NCI-H226 (cell line): ENCODE measurements at regions not wholly inside any gene's neighbourhood (a gene's known extent, or its start where the extent isn't known, plus 50 kb on each side); places are given as distances from the start of the nearest gene placed in this dataset.
"Not testable (repeated sequence)": the region's sequence is repeated elsewhere in the genome, so short reads cannot be mapped to it uniquely, and the experiment has no call there.

Experiments
- DNase-seq: peaks from one replicate; pipeline ENCODE4 v3.0.0-alpha.2; 2015

GRCh38 chr3:22714749-22715148, 488.4 kb upstream of the UBE2E2 start:
- DNase-seq, result peak; percentile 47

- DNase-seq, result no peak
These were observed 482.5 kb upstream of the UBE2E2 start for GRCh38 chr3:22720596-22720995.

GRCh38 chr3:22724420-22724819, 478.7 kb upstream of the UBE2E2 start:
- DNase-seq, result no peak

GRCh38 chr3:22728406-22728805, 474.7 kb upstream of the UBE2E2 start:
- no peak for DNase-seq

GRCh38 chr3:22729212-22729611, 473.9 kb upstream of the UBE2E2 start:
- DNase-seq, result no peak

- no peak for DNase-seq
These were observed 473.1 kb upstream of the UBE2E2 start for GRCh38 chr3:22729981-22730380.

GRCh38 chr3:22730701-22731100, 472.4 kb upstream of the UBE2E2 start:
- DNase-seq, result no peak

GRCh38 chr3:22731901-22732300, 471.2 kb upstream of the UBE2E2 start:
- no peak for DNase-seq

- peak; percentile 51 for DNase-seq
These were observed 470.5 kb upstream of the UBE2E2 start for GRCh38 chr3:22732641-22733040.

GRCh38 chr3:22734207-22734606, 468.9 kb upstream of the UBE2E2 start:
- no peak for DNase-seq

- no peak for DNase-seq
These were observed 468.4 kb upstream of the UBE2E2 start for GRCh38 chr3:22734756-22735155.

- no peak for DNase-seq
These were observed 467.8 kb upstream of the UBE2E2 start for GRCh38 chr3:22735373-22735772.

- not testable (repeated sequence) for DNase-seq
These were observed 459.7 kb upstream of the UBE2E2 start for GRCh38 chr3:22743386-22743785.

- DNase-seq, result no peak
These were observed 457.8 kb upstream of the UBE2E2 start for GRCh38 chr3:22745321-22745720.

- no peak for DNase-seq
These were observed 456.9 kb upstream of the UBE2E2 start for GRCh38 chr3:22746221-22746620.

GRCh38 chr3:22748453-22749045, 454.6 kb upstream of the UBE2E2 start:
- DNase-seq, result no peak

- DNase-seq, result peak; percentile 53
These were observed 443.4 kb upstream of the UBE2E2 start for GRCh38 chr3:22759636-22760310.

GRCh38 chr3:22765679-22766078, 437.4 kb upstream of the UBE2E2 start:
- DNase-seq, result no peak

- no peak for DNase-seq
These were observed 425.3 kb upstream of the UBE2E2 start for GRCh38 chr3:22777834-22778233.

GRCh38 chr3:22779737-22780136, 423.4 kb upstream of the UBE2E2 start:
- peak; percentile 89 for DNase-seq

GRCh38 chr3:22792533-22792932, 410.6 kb upstream of the UBE2E2 start:
- DNase-seq, result no peak

- no peak for DNase-seq
These were observed 407.2 kb upstream of the UBE2E2 start for GRCh38 chr3:22795917-22796316.

- no peak for DNase-seq
These were observed 404.7 kb upstream of the UBE2E2 start for GRCh38 chr3:22798461-22798860.

- DNase-seq, result no peak
These were observed 383.9 kb upstream of the UBE2E2 start for GRCh38 chr3:22819209-22819608.

GRCh38 chr3:22835041-22835440, 368.1 kb upstream of the UBE2E2 start:
- DNase-seq, result peak; percentile 8
